ENCODE measurements at regions not wholly inside any gene's neighbourhood (a gene's known extent, or its start where the extent isn't known, plus 50 kb on each side); places are given as distances from the start of the nearest gene placed in this dataset.

GRCh38 chr3:167936019-167936418 lies 159.7 kb downstream of the GOLIM4 start:
- H3K27ac ChIP-seq (replicated peaks), result no peak overlapping the region

GRCh38 chr3:167930453-167930852 lies 165.3 kb downstream of the GOLIM4 start:
- no peak for DNase-seq (ENCODE audit: low read depth in 1 of 2, low spot score in 1 of 2)
- TF ChIP-seq GABPA (IDR thresholded peaks at IDR 0.05; ENCODE audit: low read depth), result no peak
- no peak overlapping the region for H3K27ac ChIP-seq (replicated peaks)

More at GRCh38 chr3:167936019-167936418, 159.7 kb downstream of the GOLIM4 start:
- DNase-seq (ENCODE audit: low read depth in 1 of 2, low spot score in 1 of 2), result no peak
- Histone ChIP-seq H3K4me3 (replicated peaks; ENCODE audit: insufficient read depth, low read length) (no peak overlapping the region), H3K27me3 (ENCODE audit: insufficient read depth, poor library complexity, severe bottlenecking) (no peaks in the 10 kb centered on the region)
- no peak for TF ChIP-seq CTCF (IDR thresholded peaks at IDR 0.05; ENCODE audit: insufficient read depth, low read length)
- TF ChIP-seq GABPA (IDR thresholded peaks at IDR 0.05; ENCODE audit: low read depth), result no peak
- TF ChIP-seq SPI1 (IDR thresholded peaks at IDR 0.05; ENCODE audit: borderline replicate concordance, low read depth), result no peak
- TF ChIP-seq REST (IDR thresholded peaks at IDR 0.05; ENCODE audit: insufficient replicate concordance, low read depth), result no peak
- TF ChIP-seq POLR2AphosphoS5 (IDR thresholded peaks at IDR 0.05; ENCODE audit: low read depth), result no peak

GRCh38 chr3:167929968-167930367 lies 165.8 kb downstream of the GOLIM4 start:
- TF ChIP-seq POLR2AphosphoS5 (IDR thresholded peaks at IDR 0.05; ENCODE audit: low read depth) (no peak), REST (IDR thresholded peaks at IDR 0.05; ENCODE audit: insufficient replicate concordance, low read depth) (no peak), SPI1 (IDR thresholded peaks at IDR 0.05; ENCODE audit: borderline replicate concordance, low read depth) (no peak), GABPA (IDR thresholded peaks at IDR 0.05; ENCODE audit: low read depth) (no peak), CTCF (IDR thresholded peaks at IDR 0.05; ENCODE audit: insufficient read depth, low read length) (no peak)
- no peak overlapping the region for H3K27ac ChIP-seq (replicated peaks)
- no peak overlapping the region for H3K4me3 ChIP-seq (replicated peaks; ENCODE audit: insufficient read depth, low read length)
- DNase-seq (ENCODE audit: low read depth in 1 of 2, low spot score in 1 of 2), result no peak
- no peaks in the 10 kb centered on the region for H3K27me3 ChIP-seq (ENCODE audit: insufficient read depth, poor library complexity, severe bottlenecking)

More at GRCh38 chr3:167930453-167930852, 165.3 kb downstream of the GOLIM4 start:
- no peak overlapping the region for H3K4me3 ChIP-seq (replicated peaks; ENCODE audit: insufficient read depth, low read length)
- no peaks in the 10 kb centered on the region for H3K27me3 ChIP-seq (ENCODE audit: insufficient read depth, poor library complexity, severe bottlenecking)

DNA sequence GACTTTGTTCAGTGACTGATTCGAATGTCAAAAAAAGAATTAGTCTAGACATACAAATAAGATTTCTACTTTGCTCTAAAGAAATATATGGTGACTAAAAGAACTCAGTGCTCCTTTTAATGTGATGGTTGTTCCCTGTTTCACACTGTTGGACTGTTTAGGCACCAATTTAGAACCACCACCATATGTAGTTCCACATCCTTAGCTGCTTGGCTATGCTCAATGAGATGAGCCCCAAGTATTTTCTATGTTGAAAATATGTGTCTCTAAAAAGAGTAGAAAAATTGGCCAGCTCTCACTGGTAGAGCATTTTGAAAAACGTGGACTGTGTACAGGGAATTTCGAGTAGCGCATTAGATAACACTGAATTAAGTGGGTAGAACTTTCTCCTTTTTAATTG lies 167.3 kb downstream of the GOLIM4 start:
- Histone ChIP-seq H3K27me3 (ENCODE audit: insufficient read depth, poor library complexity, severe bottlenecking) (no peaks in the 10 kb centered on the region), H3K4me3 (replicated peaks; ENCODE audit: insufficient read depth, low read length) (no peak overlapping the region), H3K27ac (replicated peaks) (no peak overlapping the region)
- TF ChIP-seq SPI1 (IDR thresholded peaks at IDR 0.05; ENCODE audit: borderline replicate concordance, low read depth), result no peak
- TF ChIP-seq REST (IDR thresholded peaks at IDR 0.05; ENCODE audit: insufficient replicate concordance, low read depth), result no peak
- TF ChIP-seq CTCF (IDR thresholded peaks at IDR 0.05; ENCODE audit: insufficient read depth, low read length), result no peak
- no peak for TF ChIP-seq GABPA (IDR thresholded peaks at IDR 0.05; ENCODE audit: low read depth)
- no peak for TF ChIP-seq POLR2AphosphoS5 (IDR thresholded peaks at IDR 0.05; ENCODE audit: low read depth)
- no peak for DNase-seq (ENCODE audit: low read depth in 1 of 2, low spot score in 1 of 2)

All from HL-60 (cell line).